ENCODE measurements at regions not wholly inside any gene's neighbourhood (a gene's known extent, or its start where the extent isn't known, plus 50 kb on each side); places are given as distances from the start of the nearest gene placed in this dataset.

DNA sequence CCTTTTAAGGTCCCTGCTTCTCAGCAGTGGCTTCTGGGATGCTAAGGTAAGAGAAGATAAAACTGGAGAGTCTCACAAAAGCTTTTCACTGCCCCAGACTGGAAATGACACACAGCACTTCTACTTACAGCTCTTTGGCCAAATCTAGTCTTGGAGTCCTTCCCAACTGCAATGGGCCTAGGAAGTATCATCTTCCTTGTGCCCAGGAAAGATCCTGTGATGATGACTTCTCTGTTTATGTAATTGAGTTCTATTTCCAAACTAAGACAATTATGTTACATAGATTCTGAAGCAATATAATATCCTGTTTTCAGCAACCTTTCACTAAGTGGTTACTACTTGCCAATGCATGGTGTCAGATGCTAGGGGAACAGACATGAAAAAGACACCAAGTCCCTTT is 234.1 kb downstream of the PTEN start:
- Histone ChIP-seq H3K4me3 (replicated peaks; ENCODE audit: low read depth, low read length) (no peak overlapping the region), H3K27me3 (replicated peaks; ENCODE audit: control insufficient read depth, insufficient read depth, low read length) (no peaks in the 10 kb centered on the region), H3K36me3 (ENCODE audit: control insufficient read depth, insufficient read depth, low read length) (no peaks in the 10 kb centered on the region)
- TF ChIP-seq, protein P1, sequence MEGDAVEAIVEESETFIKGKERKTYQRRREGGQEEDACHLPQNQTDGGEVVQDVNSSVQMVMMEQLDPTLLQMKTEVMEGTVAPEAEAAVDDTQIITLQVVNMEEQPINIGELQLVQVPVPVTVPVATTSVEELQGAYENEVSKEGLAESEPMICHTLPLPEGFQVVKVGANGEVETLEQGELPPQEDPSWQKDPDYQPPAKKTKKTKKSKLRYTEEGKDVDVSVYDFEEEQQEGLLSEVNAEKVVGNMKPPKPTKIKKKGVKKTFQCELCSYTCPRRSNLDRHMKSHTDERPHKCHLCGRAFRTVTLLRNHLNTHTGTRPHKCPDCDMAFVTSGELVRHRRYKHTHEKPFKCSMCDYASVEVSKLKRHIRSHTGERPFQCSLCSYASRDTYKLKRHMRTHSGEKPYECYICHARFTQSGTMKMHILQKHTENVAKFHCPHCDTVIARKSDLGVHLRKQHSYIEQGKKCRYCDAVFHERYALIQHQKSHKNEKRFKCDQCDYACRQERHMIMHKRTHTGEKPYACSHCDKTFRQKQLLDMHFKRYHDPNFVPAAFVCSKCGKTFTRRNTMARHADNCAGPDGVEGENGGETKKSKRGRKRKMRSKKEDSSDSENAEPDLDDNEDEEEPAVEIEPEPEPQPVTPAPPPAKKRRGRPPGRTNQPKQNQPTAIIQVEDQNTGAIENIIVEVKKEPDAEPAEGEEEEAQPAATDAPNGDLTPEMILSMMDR (IDR thresholded peaks at IDR 0.05; ENCODE audit: insufficient read depth, low read length, poor library complexity, severe bottlenecking): no peak
- DNase-seq (ENCODE audit: extremely low read depth, insufficient read length): no peak

DNA sequence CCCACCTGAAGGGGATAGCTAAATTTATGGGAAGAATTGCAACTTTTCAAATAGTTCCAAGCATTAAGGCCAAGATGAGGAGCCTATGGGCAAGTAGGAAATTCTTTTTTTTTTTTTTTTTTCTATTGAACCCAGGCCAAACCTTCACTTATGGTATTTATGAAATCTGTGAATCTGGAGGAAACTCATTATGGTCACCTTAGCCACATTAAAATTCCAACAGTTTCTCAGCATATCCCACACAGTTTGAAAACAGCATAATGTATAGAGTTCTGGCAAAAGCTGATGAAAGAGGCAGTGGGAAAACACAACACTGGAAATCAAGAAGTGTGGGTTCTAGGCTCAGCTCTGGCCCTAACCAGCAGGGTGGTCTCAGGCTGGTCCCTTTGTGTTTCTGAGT is 236.9 kb downstream of the PTEN start:
- no peaks in the 10 kb centered on the region for H3K27me3 ChIP-seq (replicated peaks; ENCODE audit: control insufficient read depth, insufficient read depth, low read length)
- no peak overlapping the region for H3K4me3 ChIP-seq (replicated peaks; ENCODE audit: low read depth, low read length)
- DNase-seq (ENCODE audit: extremely low read depth, insufficient read length): no peak
- H3K36me3 ChIP-seq (ENCODE audit: control insufficient read depth, insufficient read depth, low read length): no peaks in the 10 kb centered on the region
- TF ChIP-seq, protein P1 (IDR thresholded peaks at IDR 0.05; ENCODE audit: insufficient read depth, low read length, poor library complexity, severe bottlenecking): no peak

DNA sequence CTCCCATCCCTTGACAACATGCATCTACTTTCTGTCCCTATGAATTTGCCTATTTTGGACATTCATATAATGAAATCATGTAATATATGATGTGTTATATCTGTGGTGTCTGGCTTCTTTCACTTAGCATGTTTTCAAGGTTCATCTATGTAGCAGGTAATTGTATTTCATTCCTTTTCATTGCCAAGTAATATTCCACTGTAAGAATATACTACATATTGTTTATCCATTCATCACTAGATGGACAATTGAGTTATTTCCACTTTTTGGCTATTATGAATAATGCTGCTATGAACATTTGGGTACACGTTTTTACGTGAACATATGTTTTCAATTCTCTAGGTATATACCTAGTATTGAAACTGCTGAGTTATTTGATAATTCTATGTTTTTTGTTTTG is 238.2 kb downstream of the PTEN start:
- H3K4me3 ChIP-seq (replicated peaks; ENCODE audit: low read depth, low read length): no peak overlapping the region
- no peak for DNase-seq (ENCODE audit: extremely low read depth, insufficient read length)
- TF ChIP-seq, protein P1 (IDR thresholded peaks at IDR 0.05; ENCODE audit: insufficient read depth, low read length, poor library complexity, severe bottlenecking): no peak
- no peaks in the 10 kb centered on the region for H3K36me3 ChIP-seq (ENCODE audit: control insufficient read depth, insufficient read depth, low read length)
- H3K27me3 ChIP-seq (replicated peaks; ENCODE audit: control insufficient read depth, insufficient read depth, low read length): no peaks in the 10 kb centered on the region

DNA sequence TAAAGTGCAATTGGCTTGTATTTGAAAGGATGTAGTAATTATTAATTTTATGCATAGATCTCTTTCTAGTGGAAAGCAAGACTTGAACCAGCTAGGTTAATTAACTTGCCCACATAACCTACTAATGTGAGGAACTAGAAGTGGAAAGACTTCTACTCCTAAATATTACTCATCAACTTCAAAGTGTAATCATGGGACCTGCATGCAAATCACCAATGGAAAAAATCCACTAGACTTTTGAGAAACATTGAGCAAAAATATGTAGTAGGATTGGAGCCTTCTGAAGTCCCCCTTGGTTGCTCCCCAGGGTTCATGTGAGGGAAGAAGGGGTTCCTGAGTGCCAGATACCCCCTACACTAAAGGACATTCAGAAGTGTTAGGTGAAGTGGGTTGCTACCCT is 240.2 kb downstream of the PTEN start:
- DNase-seq (ENCODE audit: extremely low read depth, insufficient read length): no peak
- Histone ChIP-seq H3K4me3 (replicated peaks; ENCODE audit: low read depth, low read length) (no peak overlapping the region), H3K27me3 (replicated peaks; ENCODE audit: control insufficient read depth, insufficient read depth, low read length) (no peaks in the 10 kb centered on the region), H3K36me3 (ENCODE audit: control insufficient read depth, insufficient read depth, low read length) (no peaks in the 10 kb centered on the region)
- TF ChIP-seq, protein P1 (IDR thresholded peaks at IDR 0.05; ENCODE audit: insufficient read depth, low read length, poor library complexity, severe bottlenecking): no peak

DNA sequence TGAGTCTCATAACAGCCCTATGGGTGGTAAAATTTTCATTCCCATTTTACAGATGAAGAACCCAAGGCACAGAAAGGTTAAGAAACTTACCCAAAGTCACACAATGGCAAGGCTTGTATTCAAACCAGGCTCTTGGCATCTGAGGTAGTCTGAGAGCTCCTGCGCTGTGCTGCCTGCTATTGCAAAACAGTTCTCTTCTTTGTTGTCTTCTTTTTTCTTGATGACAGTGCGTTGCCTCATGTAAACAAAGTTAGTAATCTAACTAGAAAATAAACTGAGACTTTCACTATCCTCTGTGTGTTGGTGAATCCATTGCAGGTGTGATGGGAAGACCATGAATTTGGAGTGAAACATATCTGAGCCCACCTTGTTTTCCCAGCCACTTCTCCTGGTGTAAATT is 240.8 kb downstream of the PTEN start:
- DNase-seq (ENCODE audit: extremely low read depth, insufficient read length): no peak
- TF ChIP-seq, protein P1 (IDR thresholded peaks at IDR 0.05; ENCODE audit: insufficient read depth, low read length, poor library complexity, severe bottlenecking): no peak
- Histone ChIP-seq H3K27me3 (replicated peaks; ENCODE audit: control insufficient read depth, insufficient read depth, low read length) (no peaks in the 10 kb centered on the region), H3K36me3 (ENCODE audit: control insufficient read depth, insufficient read depth, low read length) (no peaks in the 10 kb centered on the region), H3K4me3 (replicated peaks; ENCODE audit: low read depth, low read length) (no peak overlapping the region)

DNA sequence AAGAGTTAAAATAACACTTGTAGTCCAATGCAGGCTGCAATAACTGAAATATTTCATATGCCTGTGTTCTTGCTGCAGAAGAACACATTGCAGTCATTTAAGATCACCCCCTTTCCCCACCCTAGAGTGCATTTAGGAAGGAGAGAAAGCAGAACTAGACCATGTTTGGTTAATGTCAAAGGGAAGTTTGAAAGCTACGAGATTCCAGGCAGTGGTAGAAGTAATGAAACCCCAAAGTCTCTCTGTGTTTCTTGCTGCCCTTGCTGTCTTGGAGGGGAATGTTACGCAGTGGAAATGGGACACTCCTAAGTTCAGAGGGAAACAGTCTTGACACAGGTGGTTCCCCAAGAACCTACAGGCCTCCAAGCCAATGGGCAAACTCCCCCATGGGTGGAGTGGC is 242.9 kb downstream of the PTEN start:
- no peak for DNase-seq (ENCODE audit: extremely low read depth, insufficient read length)
- H3K4me3 ChIP-seq (replicated peaks; ENCODE audit: low read depth, low read length): no peak overlapping the region

More for the DNA sequence above, 242.9 kb downstream of the PTEN start:
- Histone ChIP-seq H3K27me3 (replicated peaks; ENCODE audit: control insufficient read depth, insufficient read depth, low read length) (no peaks in the 10 kb centered on the region), H3K36me3 (ENCODE audit: control insufficient read depth, insufficient read depth, low read length) (no peaks in the 10 kb centered on the region)
- TF ChIP-seq, protein P1 (IDR thresholded peaks at IDR 0.05; ENCODE audit: insufficient read depth, low read length, poor library complexity, severe bottlenecking): no peak
